Adrenal gland (tissue), 5 donors: ENCODE measurements at regions not wholly inside any gene's neighbourhood (a gene's known extent, or its start where the extent isn't known, plus 50 kb on each side); places are given as distances from the start of the nearest gene placed in this dataset.

Experiments
- POLR2A ChIP-seq, 2 donors: fragments of 450-650 bp; IDR thresholded peaks; one replicate each; pipeline ENCODE4 v1.6.1; 2017; ENCODE audit warnings: antibody characterized with exemption in 2 of 2, mild to moderate bottlenecking in 2 of 2, moderate library complexity in 1 of 2
- TF ChIP-seq, protein P1 (sequence below), 6 experiments: fragments of 450-650 bp in 4 of 6; fragments of 200-600 bp in 2 of 6; sonication (generic) in 1 of 6; IDR thresholded peaks; 1 replicate in 5 of 6; 2 replicates in 1 of 6; pipeline versions ENCODE4 v1.5.1 to v1.8.0; 2016 to 2021; ENCODE audit warnings: antibody characterized with exemption in 6 of 6, mild to moderate bottlenecking in 2 of 6, moderate library complexity in 1 of 6
- donor health status: DM: no; HTN: no; CAD: no.

GRCh38 chrX:6384371-6384770 lies 150.5 kb downstream of the VCX3A start:
- TF ChIP-seq, protein P1, sequence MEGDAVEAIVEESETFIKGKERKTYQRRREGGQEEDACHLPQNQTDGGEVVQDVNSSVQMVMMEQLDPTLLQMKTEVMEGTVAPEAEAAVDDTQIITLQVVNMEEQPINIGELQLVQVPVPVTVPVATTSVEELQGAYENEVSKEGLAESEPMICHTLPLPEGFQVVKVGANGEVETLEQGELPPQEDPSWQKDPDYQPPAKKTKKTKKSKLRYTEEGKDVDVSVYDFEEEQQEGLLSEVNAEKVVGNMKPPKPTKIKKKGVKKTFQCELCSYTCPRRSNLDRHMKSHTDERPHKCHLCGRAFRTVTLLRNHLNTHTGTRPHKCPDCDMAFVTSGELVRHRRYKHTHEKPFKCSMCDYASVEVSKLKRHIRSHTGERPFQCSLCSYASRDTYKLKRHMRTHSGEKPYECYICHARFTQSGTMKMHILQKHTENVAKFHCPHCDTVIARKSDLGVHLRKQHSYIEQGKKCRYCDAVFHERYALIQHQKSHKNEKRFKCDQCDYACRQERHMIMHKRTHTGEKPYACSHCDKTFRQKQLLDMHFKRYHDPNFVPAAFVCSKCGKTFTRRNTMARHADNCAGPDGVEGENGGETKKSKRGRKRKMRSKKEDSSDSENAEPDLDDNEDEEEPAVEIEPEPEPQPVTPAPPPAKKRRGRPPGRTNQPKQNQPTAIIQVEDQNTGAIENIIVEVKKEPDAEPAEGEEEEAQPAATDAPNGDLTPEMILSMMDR (IDR thresholded peaks at IDR 0.05) = no peak
- no peak for TF ChIP-seq POLR2A (IDR thresholded peaks at IDR 0.05)
